ENCODE measurements at regions not wholly inside any gene's neighbourhood (a gene's known extent, or its start where the extent isn't known, plus 50 kb on each side); places are given as distances from the start of the nearest gene placed in this dataset.

DNA sequence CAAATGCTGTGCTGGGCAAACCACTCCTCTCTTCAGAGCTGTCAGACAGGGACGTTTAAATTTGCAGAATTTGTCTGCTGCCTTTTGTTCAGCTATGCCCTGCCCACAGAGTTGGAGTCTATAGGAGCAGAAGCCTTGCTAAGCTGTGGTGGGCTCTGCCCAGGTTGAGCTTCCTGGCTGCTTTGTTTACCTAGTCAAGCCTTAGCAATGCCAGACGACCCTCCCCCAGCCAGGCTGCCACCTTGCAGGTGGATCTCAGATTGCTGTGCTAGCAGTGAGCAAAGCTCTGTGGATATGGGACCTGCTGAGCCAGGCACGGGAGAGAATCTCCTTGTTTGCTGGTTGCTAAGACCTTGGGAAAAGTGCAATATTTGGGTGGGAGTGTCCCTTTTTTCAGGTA lies 314.9 kb downstream of the NNT start:
- H3K27ac ChIP-seq (ENCODE audit: low read depth in 1 of 2, low read length in 2 of 2) = no peak overlapping the region
- H3K4me3 Mint-ChIP-seq = no peak overlapping the region
- peaks cover 4% of the 10 kb centered on the region for H3K9me3 Mint-ChIP-seq
- no peaks in the 10 kb centered on the region for H3K9me3 ChIP-seq (ENCODE audit: control insufficient read depth in 1 of 2, insufficient read depth in 1 of 2, low read length in 2 of 2)
- H3K27me3 ChIP-seq (ENCODE audit: control insufficient read depth in 1 of 2, insufficient read depth in 2 of 2, low read length in 2 of 2) = no peaks in the 10 kb centered on the region
- H3K36me3 Mint-ChIP-seq (ENCODE audit: low read depth) = no peaks in the 10 kb centered on the region
- DNase-seq (no peak), ATAC-seq (ENCODE audit: poor library complexity) (no peak)
- H3K4me3 ChIP-seq (ENCODE audit: low read length) = no peak overlapping the region
- intact Hi-C loops (cut with DNase I, micrococcal nuclease) = no loop called here
- no peaks in the 10 kb centered on the region for H3K4me1 Mint-ChIP-seq (ENCODE audit: low read depth)
- ChIA-PET POLR2A (no interaction called here), CTCF (no interaction called here)
- H3K4me1 ChIP-seq (ENCODE audit: insufficient read depth, low read length) = no peaks in the 10 kb centered on the region
- H3K36me3 ChIP-seq (ENCODE audit: insufficient read depth, low read length) = no peaks in the 10 kb centered on the region
- no peak overlapping the region for H3K27ac Mint-ChIP-seq
- no peaks in the 10 kb centered on the region for H3K27me3 Mint-ChIP-seq
- TF ChIP-seq, protein P1, sequence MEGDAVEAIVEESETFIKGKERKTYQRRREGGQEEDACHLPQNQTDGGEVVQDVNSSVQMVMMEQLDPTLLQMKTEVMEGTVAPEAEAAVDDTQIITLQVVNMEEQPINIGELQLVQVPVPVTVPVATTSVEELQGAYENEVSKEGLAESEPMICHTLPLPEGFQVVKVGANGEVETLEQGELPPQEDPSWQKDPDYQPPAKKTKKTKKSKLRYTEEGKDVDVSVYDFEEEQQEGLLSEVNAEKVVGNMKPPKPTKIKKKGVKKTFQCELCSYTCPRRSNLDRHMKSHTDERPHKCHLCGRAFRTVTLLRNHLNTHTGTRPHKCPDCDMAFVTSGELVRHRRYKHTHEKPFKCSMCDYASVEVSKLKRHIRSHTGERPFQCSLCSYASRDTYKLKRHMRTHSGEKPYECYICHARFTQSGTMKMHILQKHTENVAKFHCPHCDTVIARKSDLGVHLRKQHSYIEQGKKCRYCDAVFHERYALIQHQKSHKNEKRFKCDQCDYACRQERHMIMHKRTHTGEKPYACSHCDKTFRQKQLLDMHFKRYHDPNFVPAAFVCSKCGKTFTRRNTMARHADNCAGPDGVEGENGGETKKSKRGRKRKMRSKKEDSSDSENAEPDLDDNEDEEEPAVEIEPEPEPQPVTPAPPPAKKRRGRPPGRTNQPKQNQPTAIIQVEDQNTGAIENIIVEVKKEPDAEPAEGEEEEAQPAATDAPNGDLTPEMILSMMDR (IDR thresholded peaks at IDR 0.05) = no peak

DNA sequence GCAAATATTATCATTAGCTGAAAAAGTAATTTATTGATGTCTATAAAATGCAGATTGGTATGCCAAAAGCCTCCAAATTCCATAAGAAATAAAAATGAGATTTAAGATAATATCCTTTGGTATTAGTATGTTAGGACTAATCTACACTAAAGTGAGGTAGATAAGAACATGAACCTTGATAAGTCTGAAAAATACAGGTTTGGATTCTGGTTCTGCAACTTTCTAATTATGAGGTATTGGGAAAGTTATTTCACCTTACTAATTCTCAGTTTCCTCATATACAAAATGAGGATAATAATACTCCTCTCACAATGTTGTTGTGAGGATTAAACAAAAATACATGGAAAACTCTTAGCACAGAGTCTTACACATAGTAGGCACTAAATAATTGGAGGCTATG lies 300.1 kb downstream of the NNT start:
- intact Hi-C loops (cut with DNase I, micrococcal nuclease) = no loop called here
- no peak overlapping the region for H3K4me3 Mint-ChIP-seq
- CTCF ChIA-PET = no interaction called here
- H3K4me1 Mint-ChIP-seq (ENCODE audit: low read depth) = no peaks in the 10 kb centered on the region
- TF ChIP-seq, protein P1 (IDR thresholded peaks at IDR 0.05) = no peak
- H3K27me3 ChIP-seq (ENCODE audit: control insufficient read depth in 1 of 2, insufficient read depth in 2 of 2, low read length in 2 of 2) = no peaks in the 10 kb centered on the region
- no peaks in the 10 kb centered on the region for H3K36me3 Mint-ChIP-seq (ENCODE audit: low read depth)
- H3K4me1 ChIP-seq (ENCODE audit: insufficient read depth, low read length) = no peaks in the 10 kb centered on the region
- no peaks in the 10 kb centered on the region for H3K9me3 ChIP-seq (ENCODE audit: control insufficient read depth in 1 of 2, insufficient read depth in 1 of 2, low read length in 2 of 2)
- peaks cover 3% of the 10 kb centered on the region for H3K9me3 Mint-ChIP-seq
- no peaks in the 10 kb centered on the region for H3K36me3 ChIP-seq (ENCODE audit: insufficient read depth, low read length)
- no peak for ATAC-seq (ENCODE audit: poor library complexity)
- no peaks in the 10 kb centered on the region for H3K27me3 Mint-ChIP-seq
- H3K4me3 ChIP-seq (ENCODE audit: low read length) = no peak overlapping the region
- no peak for DNase-seq
- no peak overlapping the region for H3K27ac Mint-ChIP-seq
- POLR2A ChIA-PET = no interaction called here
- no peak overlapping the region for H3K27ac ChIP-seq (ENCODE audit: low read depth in 1 of 2, low read length in 2 of 2)

DNA sequence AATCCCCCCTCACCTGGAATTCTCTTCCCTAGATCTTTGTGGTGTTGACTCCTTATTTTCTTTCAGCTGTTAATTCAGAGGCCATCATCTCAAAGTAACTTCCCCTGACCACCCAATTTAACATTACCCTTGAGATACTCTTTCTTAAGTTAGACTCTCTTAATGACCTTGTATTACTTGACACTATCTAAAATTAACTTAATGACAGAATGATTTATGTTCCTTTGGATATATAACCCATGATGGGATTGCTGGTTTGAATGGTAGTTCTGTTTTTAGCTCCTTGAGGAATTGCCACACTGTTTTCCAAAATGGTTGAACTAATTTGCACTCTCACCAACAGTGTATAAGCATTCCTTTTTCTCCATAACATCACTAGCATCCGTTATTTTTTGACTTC lies 298.0 kb downstream of the NNT start:
- H3K9me3 ChIP-seq (ENCODE audit: control insufficient read depth in 1 of 2, insufficient read depth in 1 of 2, low read length in 2 of 2) = no peaks in the 10 kb centered on the region
- intact Hi-C loops (cut with DNase I, micrococcal nuclease) = no loop called here
- no peak for DNase-seq
- Mint-ChIP-seq H3K27ac (no peak overlapping the region), H3K27me3 (no peaks in the 10 kb centered on the region), H3K4me3 (no peak overlapping the region), H3K36me3 (ENCODE audit: low read depth) (no peaks in the 10 kb centered on the region), H3K4me1 (ENCODE audit: low read depth) (no peaks in the 10 kb centered on the region), H3K9me3 (no peaks in the 10 kb centered on the region)
- H3K27ac ChIP-seq (ENCODE audit: low read depth in 1 of 2, low read length in 2 of 2) = no peak overlapping the region
- H3K4me3 ChIP-seq (ENCODE audit: low read length) = no peak overlapping the region
- TF ChIP-seq, protein P1 (IDR thresholded peaks at IDR 0.05) = no peak
- ATAC-seq (ENCODE audit: poor library complexity) = no peak
- no peaks in the 10 kb centered on the region for H3K4me1 ChIP-seq (ENCODE audit: insufficient read depth, low read length)
- H3K36me3 ChIP-seq (ENCODE audit: insufficient read depth, low read length) = no peaks in the 10 kb centered on the region
- CTCF ChIA-PET = no interaction called here
- POLR2A ChIA-PET = no interaction called here
- no peaks in the 10 kb centered on the region for H3K27me3 ChIP-seq (ENCODE audit: control insufficient read depth in 1 of 2, insufficient read depth in 2 of 2, low read length in 2 of 2)
